ENCODE measurements at regions not wholly inside any gene's neighbourhood (a gene's known extent, or its start where the extent isn't known, plus 50 kb on each side); places are given as distances from the start of the nearest gene placed in this dataset.

- TF ChIP-seq, protein P1, sequence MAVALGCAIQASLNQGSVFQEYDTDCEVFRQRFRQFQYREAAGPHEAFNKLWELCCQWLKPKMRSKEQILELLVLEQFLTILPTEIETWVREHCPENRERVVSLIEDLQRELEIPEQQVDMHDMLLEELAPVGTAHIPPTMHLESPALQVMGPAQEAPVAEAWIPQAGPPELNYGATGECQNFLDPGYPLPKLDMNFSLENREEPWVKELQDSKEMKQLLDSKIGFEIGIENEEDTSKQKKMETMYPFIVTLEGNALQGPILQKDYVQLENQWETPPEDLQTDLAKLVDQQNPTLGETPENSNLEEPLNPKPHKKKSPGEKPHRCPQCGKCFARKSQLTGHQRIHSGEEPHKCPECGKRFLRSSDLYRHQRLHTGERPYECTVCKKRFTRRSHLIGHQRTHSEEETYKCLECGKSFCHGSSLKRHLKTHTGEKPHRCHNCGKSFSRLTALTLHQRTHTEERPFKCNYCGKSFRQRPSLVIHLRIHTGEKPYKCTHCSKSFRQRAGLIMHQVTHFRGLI (CRISPR knock-in tag; IDR thresholded peaks at IDR 0.05) = no peak
- TF ChIP-seq FOS (IDR thresholded peaks at IDR 0.05; ENCODE audit: extremely low read depth, insufficient read length) (no peak), WHSC1 (IDR thresholded peaks at IDR 0.05; ENCODE audit: low read length) (no peak)
- TF ChIP-seq, protein P2, sequence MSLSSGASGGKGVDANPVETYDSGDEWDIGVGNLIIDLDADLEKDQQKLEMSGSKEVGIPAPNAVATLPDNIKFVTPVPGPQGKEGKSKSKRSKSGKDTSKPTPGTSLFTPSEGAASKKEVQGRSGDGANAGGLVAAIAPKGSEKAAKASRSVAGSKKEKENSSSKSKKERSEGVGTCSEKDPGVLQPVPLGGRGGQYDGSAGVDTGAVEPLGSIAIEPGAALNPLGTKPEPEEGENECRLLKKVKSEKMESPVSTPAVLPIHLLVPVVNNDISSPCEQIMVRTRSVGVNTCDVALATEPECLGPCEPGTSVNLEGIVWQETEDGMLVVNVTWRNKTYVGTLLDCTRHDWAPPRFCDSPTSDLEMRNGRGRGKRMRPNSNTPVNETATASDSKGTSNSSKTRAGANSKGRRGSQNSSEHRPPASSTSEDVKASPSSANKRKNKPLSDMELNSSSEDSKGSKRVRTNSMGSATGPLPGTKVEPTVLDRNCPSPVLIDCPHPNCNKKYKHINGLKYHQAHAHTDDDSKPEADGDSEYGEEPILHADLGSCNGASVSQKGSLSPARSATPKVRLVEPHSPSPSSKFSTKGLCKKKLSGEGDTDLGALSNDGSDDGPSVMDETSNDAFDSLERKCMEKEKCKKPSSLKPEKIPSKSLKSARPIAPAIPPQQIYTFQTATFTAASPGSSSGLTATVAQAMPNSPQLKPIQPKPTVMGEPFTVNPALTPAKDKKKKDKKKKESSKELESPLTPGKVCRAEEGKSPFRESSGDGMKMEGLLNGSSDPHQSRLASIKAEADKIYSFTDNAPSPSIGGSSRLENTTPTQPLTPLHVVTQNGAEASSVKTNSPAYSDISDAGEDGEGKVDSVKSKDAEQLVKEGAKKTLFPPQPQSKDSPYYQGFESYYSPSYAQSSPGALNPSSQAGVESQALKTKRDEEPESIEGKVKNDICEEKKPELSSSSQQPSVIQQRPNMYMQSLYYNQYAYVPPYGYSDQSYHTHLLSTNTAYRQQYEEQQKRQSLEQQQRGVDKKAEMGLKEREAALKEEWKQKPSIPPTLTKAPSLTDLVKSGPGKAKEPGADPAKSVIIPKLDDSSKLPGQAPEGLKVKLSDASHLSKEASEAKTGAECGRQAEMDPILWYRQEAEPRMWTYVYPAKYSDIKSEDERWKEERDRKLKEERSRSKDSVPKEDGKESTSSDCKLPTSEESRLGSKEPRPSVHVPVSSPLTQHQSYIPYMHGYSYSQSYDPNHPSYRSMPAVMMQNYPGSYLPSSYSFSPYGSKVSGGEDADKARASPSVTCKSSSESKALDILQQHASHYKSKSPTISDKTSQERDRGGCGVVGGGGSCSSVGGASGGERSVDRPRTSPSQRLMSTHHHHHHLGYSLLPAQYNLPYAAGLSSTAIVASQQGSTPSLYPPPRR (CRISPR knock-in tag; IDR thresholded peaks at IDR 0.05; ENCODE audit: borderline replicate concordance) = no peak
These were observed 762.3 kb downstream of the PRELID2 start (continued) for GRCh38 chr5:145072889-145073288.

GRCh38 chr5:145068721-145069120 is 766.4 kb downstream of the PRELID2 start:
- H3K36me3 ChIP-seq (ENCODE audit: control insufficient read depth, insufficient read depth, low read length) = no peaks in the 10 kb centered on the region
- intact Hi-C loops (cut with micrococcal nuclease) = no loop called here
- H3K4me2 ChIP-seq (ENCODE audit: insufficient read depth, low read length) = no peak overlapping the region
- ChIA-PET CTCF (ENCODE audit: low intra/inter-chr PET ratio) (no interaction called here), POLR2A (no interaction called here)
- WGBS (ENCODE audit: insufficient coverage, low coverage, missing lambda C conversion rate) = 2% methylated on average over 3 of the region's 3 CpGs
- ATAC-seq (no peak), DNase-seq (ENCODE audit: extremely low read depth in 1 of 4, low spot score in 3 of 4) (no peak), FAIRE-seq (no peak)
- H3K4me1 ChIP-seq (replicated peaks in 1 of 2; ENCODE audit: control insufficient read depth in 2 of 2, insufficient read depth in 2 of 2, low read length in 2 of 2) = no peaks in the 10 kb centered on the region
- no peaks in the 10 kb centered on the region for H3K9me1 ChIP-seq (ENCODE audit: control insufficient read depth, insufficient read depth, low read length)
- H3K27ac ChIP-seq (ENCODE audit: extremely low read depth, low read depth, low read length) = no peak overlapping the region
- no peak overlapping the region for H3K9ac ChIP-seq (ENCODE audit: insufficient read depth in 1 of 2, low read depth in 2 of 2, low read length in 2 of 2)
- H3K27me3 ChIP-seq (ENCODE audit: control insufficient read depth in 2 of 2, insufficient read depth in 2 of 2, low read length in 2 of 2) = no peaks in the 10 kb centered on the region
- in situ Hi-C loops (cut with MboI) = no loop called here
- BruUV-seq (replicated peaks) = no TSS peak
- no peaks in the 10 kb centered on the region for H3K9me3 ChIP-seq (replicated peaks; ENCODE audit: control insufficient read depth, insufficient read depth, low read depth, low read length)
- H4K20me1 ChIP-seq (replicated peaks; ENCODE audit: control insufficient read depth, insufficient read depth, low read length) = no peaks in the 10 kb centered on the region
- no peak overlapping the region for H3K4me3 ChIP-seq
- H3K79me2 ChIP-seq (ENCODE audit: control insufficient read depth, insufficient read depth, low read length) = no peaks in the 10 kb centered on the region
- H2AFZ ChIP-seq (ENCODE audit: low read depth, low read length) = no peak overlapping the region
- TF ChIP-seq ZHX1 (conservative IDR thresholded peaks at IDR 0.05; ENCODE audit: low read length) (no peak), MXI1 (IDR thresholded peaks at IDR 0.05; ENCODE audit: low read depth, low read length) (no peak), PURB (CRISPR knock-in tag; IDR thresholded peaks at IDR 0.05; ENCODE audit: low read depth) (no peak), CREB3 (tag; conservative IDR thresholded peaks at IDR 0.05; ENCODE audit: low read depth) (no peak), CCAR2 (IDR thresholded peaks at IDR 0.05; ENCODE audit: low read depth, low read length) (no peak)

Data from K562 (cell line).